OCI-LY3 (cell line): ENCODE measurements at regions not wholly inside any gene's neighbourhood (a gene's known extent, or its start where the extent isn't known, plus 50 kb on each side); places are given as distances from the start of the nearest gene placed in this dataset.
A peak's percentile ranks its signal among the peaks of the same experiment; 100 is the strongest.

Experiments
- H2AFZ ChIP-seq: fragments of 200-600, 300-600 bp; shearing (Covaris generic); 2 replicates; pipeline ENCODE4 v1.6.0; 2014; ENCODE audit warnings: antibody characterized with exemption, low read depth, low read length
- H3K27ac ChIP-seq: fragments of 200-600, 300-600 bp; sonication (generic); 2 replicates; pipeline ENCODE4 v1.5.1; 2014; ENCODE audit warnings: mild to moderate bottlenecking, low read length, moderate library complexity, mixed read lengths
- H3K27me3 ChIP-seq: fragments of 200-600, 300-600 bp; sonication (generic); 2 replicates; pipeline ENCODE4 v1.6.1; 2014; ENCODE audit warnings: low read depth, low read length, mixed read lengths
- H3K36me3 ChIP-seq: fragments of 200-600, 300-600 bp; sonication (generic); replicated peaks from 2 replicates; pipeline ENCODE3; 2014; ENCODE audit warnings: low read depth, low read length, mixed read lengths
- H3K4me1 ChIP-seq: fragments of 300-600, 200-600 bp; sonication (generic); 2 replicates; pipeline ENCODE4 v1.6.1; 2014; ENCODE audit warnings: low read length, mixed read lengths
- H3K4me2 ChIP-seq: fragments of 200-600, 300-600 bp; sonication (generic); 2 replicates; pipeline ENCODE4 v1.6.1; 2014; ENCODE audit warnings: low read length, mixed read lengths
- H3K4me3 ChIP-seq: fragments of 300-600, 200-600 bp; sonication (generic); 2 replicates; pipeline ENCODE4 v1.5.1; 2014; ENCODE audit warnings: antibody characterized with exemption, mild to moderate bottlenecking, low read length, moderate library complexity
- H3K79me2 ChIP-seq: fragments of 300-600, 200-600 bp; shearing (Covaris generic); 2 replicates; pipeline ENCODE4 v1.6.1; 2014; ENCODE audit warnings: mild to moderate bottlenecking, low read length, mixed read lengths
- H3K9ac ChIP-seq: fragments of 300-600, 200-600 bp; shearing (Covaris generic); 2 replicates; pipeline ENCODE4 v1.6.0; 2014; ENCODE audit warnings: mild to moderate bottlenecking, low read length, moderate library complexity
- H3K9me3 ChIP-seq: fragments of 200-600, 300-600 bp; shearing (Covaris generic); 2 replicates; pipeline ENCODE4 v1.6.1; 2014; ENCODE audit warnings: low read length, mixed read lengths; ENCODE audit not compliant: insufficient read depth
- H4K20me1 ChIP-seq: fragments of 200-600, 300-600 bp; sonication (generic); 2 replicates; pipeline ENCODE4 v1.6.1; 2016; ENCODE audit warnings: low read length, mixed read lengths; ENCODE audit not compliant: insufficient read depth
- EZH2phosphoT487 ChIP-seq: fragments of 200-600 bp; shearing (Covaris generic); IDR thresholded peaks from 2 replicates; pipeline ENCODE4 v1.6.1; 2018; ENCODE audit warnings: antibody characterized with exemption, mixed run types, low read depth
- TF ChIP-seq, protein P1 (sequence below): fragments of 200-600, 300-600 bp; sonication (generic); IDR thresholded peaks from 2 replicates; pipeline ENCODE4 v1.5.1; 2014; ENCODE audit warnings: antibody characterized with exemption, low read length, low read depth

DNA sequence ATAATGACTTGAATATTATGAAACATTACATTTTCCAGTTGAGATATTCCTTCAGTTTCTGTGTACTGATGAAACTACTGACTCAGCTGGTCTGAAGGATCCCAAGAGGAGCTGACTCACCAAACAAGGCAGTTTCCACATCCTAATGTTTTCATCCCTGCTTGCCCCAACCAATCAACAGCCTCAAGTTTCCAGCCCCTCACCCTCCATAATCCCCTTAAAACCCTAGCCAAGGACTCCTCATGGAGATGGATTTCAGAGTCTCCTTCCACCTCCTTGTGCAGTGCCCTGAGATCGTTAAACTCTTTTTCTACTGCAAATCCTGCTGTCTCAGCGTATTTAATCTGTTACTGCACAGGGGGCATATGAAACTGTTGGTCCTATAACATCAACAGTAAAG, 83.1 kb upstream of the HAO2 start:
- no peak overlapping the region for H3K4me3 ChIP-seq
- no peaks in the 10 kb centered on the region for H3K79me2 ChIP-seq
- no peak overlapping the region for H3K4me2 ChIP-seq

DNA sequence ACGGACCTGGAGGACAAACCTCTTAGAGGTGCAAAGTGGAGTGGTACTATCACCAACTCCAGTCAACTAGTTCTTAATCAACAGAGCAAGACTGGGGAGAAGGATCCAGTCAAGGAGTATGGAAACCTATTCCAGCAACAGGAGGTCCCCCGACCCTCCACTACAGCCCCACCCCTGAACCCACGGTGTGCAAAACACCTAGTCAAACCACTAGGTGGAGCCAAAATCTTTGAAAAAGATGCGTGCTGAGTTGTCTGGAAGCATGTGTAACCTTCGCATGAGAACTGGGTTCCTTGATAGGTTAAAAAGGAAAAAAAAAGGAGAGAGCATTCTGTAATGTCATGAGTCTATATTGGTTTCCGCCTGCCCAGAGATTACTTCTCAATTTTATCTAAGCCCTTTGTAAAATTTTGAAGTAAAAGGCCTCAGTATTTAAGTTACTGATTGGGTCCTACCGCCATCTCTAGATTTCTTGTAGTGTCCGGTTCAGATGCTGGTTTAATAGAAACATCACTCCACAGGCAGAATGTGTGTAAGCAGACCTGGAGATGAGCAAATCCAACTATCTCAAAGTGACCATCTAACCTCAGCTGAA, 81.9 kb upstream of the HAO2 start:
- TF ChIP-seq EZH2phosphoT487 = no peak
- TF ChIP-seq, protein P1, sequence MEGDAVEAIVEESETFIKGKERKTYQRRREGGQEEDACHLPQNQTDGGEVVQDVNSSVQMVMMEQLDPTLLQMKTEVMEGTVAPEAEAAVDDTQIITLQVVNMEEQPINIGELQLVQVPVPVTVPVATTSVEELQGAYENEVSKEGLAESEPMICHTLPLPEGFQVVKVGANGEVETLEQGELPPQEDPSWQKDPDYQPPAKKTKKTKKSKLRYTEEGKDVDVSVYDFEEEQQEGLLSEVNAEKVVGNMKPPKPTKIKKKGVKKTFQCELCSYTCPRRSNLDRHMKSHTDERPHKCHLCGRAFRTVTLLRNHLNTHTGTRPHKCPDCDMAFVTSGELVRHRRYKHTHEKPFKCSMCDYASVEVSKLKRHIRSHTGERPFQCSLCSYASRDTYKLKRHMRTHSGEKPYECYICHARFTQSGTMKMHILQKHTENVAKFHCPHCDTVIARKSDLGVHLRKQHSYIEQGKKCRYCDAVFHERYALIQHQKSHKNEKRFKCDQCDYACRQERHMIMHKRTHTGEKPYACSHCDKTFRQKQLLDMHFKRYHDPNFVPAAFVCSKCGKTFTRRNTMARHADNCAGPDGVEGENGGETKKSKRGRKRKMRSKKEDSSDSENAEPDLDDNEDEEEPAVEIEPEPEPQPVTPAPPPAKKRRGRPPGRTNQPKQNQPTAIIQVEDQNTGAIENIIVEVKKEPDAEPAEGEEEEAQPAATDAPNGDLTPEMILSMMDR = peak; percentile 79
- no peaks in the 10 kb centered on the region for H3K36me3 ChIP-seq
- no peak overlapping the region for H2AFZ ChIP-seq
- no peak overlapping the region for H3K4me2 ChIP-seq
- H3K4me3 ChIP-seq = no peak overlapping the region
- no peaks in the 10 kb centered on the region for H3K79me2 ChIP-seq
- H3K9ac ChIP-seq = no peak overlapping the region
- no peak overlapping the region for H3K27ac ChIP-seq
- no peaks in the 10 kb centered on the region for H3K9me3 ChIP-seq
- H4K20me1 ChIP-seq = no peaks in the 10 kb centered on the region
- no peaks in the 10 kb centered on the region for H3K27me3 ChIP-seq
- H3K4me1 ChIP-seq = no peaks in the 10 kb centered on the region; the same call in 1 of the 2 replicates

More for the DNA sequence above, 83.1 kb upstream of the HAO2 start:
- Histone ChIP-seq H3K27ac (no peak overlapping the region), H3K27me3 (no peaks in the 10 kb centered on the region), H3K36me3 (no peaks in the 10 kb centered on the region), H3K9me3 (no peaks in the 10 kb centered on the region), H2AFZ (no peak overlapping the region), H3K4me1 (no peaks in the 10 kb centered on the region; the same call in 1 of the 2 replicates), H3K9ac (no peak overlapping the region), H4K20me1 (no peaks in the 10 kb centered on the region)
- TF ChIP-seq EZH2phosphoT487 = no peak
- TF ChIP-seq, protein P1 = no peak

DNA sequence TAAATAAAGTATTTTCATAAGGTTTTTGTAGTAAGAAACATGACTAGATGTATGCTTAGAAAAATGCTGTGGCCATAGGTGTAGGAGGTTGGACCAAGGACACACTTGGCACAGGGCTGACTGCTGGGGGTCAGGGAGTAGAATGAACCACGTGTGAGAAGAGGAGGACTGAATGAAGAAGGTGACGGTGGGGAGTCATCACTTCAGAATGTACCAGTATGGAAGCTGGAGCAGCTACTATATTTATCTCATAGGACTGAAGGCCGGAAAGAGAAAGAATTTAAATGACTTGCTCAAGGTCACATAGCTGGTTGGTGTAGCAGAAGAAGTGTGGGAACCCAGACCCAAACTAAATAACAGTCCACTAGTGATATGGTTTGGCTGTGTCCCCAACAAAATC, 79.8 kb upstream of the HAO2 start:
- Histone ChIP-seq H3K9ac (no peak overlapping the region), H3K36me3 (no peaks in the 10 kb centered on the region), H3K79me2 (no peaks in the 10 kb centered on the region), H2AFZ (no peak overlapping the region), H3K4me3 (no peak overlapping the region), H3K4me1 (no peaks in the 10 kb centered on the region; the same call in 1 of the 2 replicates), H3K4me2 (no peak overlapping the region), H3K9me3 (no peaks in the 10 kb centered on the region), H3K27ac (no peak overlapping the region), H3K27me3 (no peaks in the 10 kb centered on the region), H4K20me1 (no peaks in the 10 kb centered on the region)
- TF ChIP-seq, protein P1 = no peak
- TF ChIP-seq EZH2phosphoT487 = no peak

DNA sequence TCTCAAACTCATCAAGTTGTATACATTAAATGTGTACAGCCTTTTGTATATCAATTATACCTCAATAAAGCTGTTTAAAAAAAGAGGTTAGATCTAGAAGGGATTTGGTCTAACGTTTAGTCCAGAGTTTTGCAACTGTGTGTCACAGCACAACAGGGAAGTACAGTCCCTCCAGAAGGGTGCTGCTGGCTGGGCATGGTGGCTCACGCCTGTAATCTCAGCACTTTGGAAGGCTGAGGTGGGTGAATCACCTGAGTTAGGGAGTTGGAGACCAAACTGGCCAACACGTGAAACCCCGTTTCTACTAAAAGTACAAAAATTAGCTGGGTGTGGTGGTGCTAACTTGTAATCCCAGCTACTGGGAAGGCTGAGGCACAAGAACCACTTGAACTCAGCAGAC, 78.3 kb upstream of the HAO2 start:
- H3K4me2 ChIP-seq = no peak overlapping the region
- no peaks in the 10 kb centered on the region for H3K27me3 ChIP-seq
- H4K20me1 ChIP-seq = no peaks in the 10 kb centered on the region
- H3K4me1 ChIP-seq = peaks cover 8% of the 10 kb centered on the region
- TF ChIP-seq EZH2phosphoT487 = no peak
- TF ChIP-seq, protein P1 = no peak
- H3K79me2 ChIP-seq = no peaks in the 10 kb centered on the region
- no peak overlapping the region for H3K27ac ChIP-seq
- H2AFZ ChIP-seq = no peak overlapping the region
- no peaks in the 10 kb centered on the region for H3K36me3 ChIP-seq
- no peak overlapping the region for H3K9ac ChIP-seq
- no peak overlapping the region for H3K4me3 ChIP-seq
- no peaks in the 10 kb centered on the region for H3K9me3 ChIP-seq
